C4-2B (cell line): ENCODE measurements at regions not wholly inside any gene's neighbourhood (a gene's known extent, or its start where the extent isn't known, plus 50 kb on each side); places are given as distances from the start of the nearest gene placed in this dataset.

Experiments
- ZFX ChIP-seq: fragments of 450-650 bp; IDR thresholded peaks from 2 replicates; pipeline ENCODE4 v1.6.1; 2017
- TF ChIP-seq, protein P1 (sequence below): fragments of 450-650 bp; conservative IDR thresholded peaks from 2 replicates; pipeline ENCODE4 v1.5.1; 2017; ENCODE audit warnings: mild to moderate bottlenecking

DNA sequence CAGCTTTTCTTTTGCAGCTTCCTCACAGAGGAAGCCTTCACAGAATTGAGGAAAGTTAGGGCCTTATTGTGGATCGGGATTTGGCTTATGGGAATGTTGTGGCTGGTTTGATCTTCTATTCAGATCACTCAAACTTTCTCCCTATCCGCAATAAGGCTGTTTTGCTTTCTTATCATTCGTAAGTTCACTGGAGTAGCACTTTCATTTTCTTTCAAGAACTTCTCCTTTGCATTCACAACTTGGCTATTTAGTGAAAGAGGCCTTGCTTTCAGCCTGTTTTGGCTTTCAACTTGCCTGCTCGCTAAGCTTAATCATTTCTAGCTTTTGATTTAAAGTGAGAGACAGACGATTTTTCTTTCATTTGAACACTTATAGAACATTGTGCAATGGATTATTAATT lies 181.9 kb upstream of the B3GALT2 start:
- TF ChIP-seq, protein P1, sequence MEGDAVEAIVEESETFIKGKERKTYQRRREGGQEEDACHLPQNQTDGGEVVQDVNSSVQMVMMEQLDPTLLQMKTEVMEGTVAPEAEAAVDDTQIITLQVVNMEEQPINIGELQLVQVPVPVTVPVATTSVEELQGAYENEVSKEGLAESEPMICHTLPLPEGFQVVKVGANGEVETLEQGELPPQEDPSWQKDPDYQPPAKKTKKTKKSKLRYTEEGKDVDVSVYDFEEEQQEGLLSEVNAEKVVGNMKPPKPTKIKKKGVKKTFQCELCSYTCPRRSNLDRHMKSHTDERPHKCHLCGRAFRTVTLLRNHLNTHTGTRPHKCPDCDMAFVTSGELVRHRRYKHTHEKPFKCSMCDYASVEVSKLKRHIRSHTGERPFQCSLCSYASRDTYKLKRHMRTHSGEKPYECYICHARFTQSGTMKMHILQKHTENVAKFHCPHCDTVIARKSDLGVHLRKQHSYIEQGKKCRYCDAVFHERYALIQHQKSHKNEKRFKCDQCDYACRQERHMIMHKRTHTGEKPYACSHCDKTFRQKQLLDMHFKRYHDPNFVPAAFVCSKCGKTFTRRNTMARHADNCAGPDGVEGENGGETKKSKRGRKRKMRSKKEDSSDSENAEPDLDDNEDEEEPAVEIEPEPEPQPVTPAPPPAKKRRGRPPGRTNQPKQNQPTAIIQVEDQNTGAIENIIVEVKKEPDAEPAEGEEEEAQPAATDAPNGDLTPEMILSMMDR: no peak
- TF ChIP-seq ZFX: no peak
